ENCODE measurements at regions not wholly inside any gene's neighbourhood (a gene's known extent, or its start where the extent isn't known, plus 50 kb on each side); places are given as distances from the start of the nearest gene placed in this dataset.

GRCh38 chr15:98397419-98397818 is 250.9 kb upstream of the IGF1R start:
- Histone ChIP-seq H3K27me3 (ENCODE audit: insufficient read depth, low read length) (no peaks in the 10 kb centered on the region), H3K4me2 (ENCODE audit: insufficient read depth, low read length) (no peak overlapping the region), H3K36me3 (ENCODE audit: insufficient read depth, low read length) (no peaks in the 10 kb centered on the region), H3K4me3 (ENCODE audit: insufficient read depth, low read length) (no peak overlapping the region), H3K27ac (ENCODE audit: low read depth, low read length) (no peak overlapping the region), H3K9me3 (ENCODE audit: low read depth, low read length) (no peaks in the 10 kb centered on the region), H3K79me2 (ENCODE audit: insufficient read depth, low read length) (no peaks in the 10 kb centered on the region), H3K4me1 (ENCODE audit: insufficient read depth, low read length) (no peaks in the 10 kb centered on the region), H2AFZ (ENCODE audit: low read length) (no peak overlapping the region), H4K20me1 (ENCODE audit: insufficient read depth, low read length) (no peaks in the 10 kb centered on the region)
- no peak for TF ChIP-seq CTCF (IDR thresholded peaks at IDR 0.05; ENCODE audit: extremely low read depth, low read depth, low read length)
- DNase-seq (ENCODE audit: insufficient read length, low spot score, missing footprints) = no peak

- Histone ChIP-seq H3K4me2 (ENCODE audit: insufficient read depth, low read length) (no peak overlapping the region), H3K27me3 (ENCODE audit: insufficient read depth, low read length) (no peaks in the 10 kb centered on the region), H3K4me1 (ENCODE audit: insufficient read depth, low read length) (no peaks in the 10 kb centered on the region), H3K36me3 (ENCODE audit: insufficient read depth, low read length) (no peaks in the 10 kb centered on the region), H3K9me3 (ENCODE audit: low read depth, low read length) (no peaks in the 10 kb centered on the region), H4K20me1 (ENCODE audit: insufficient read depth, low read length) (no peaks in the 10 kb centered on the region), H3K4me3 (ENCODE audit: insufficient read depth, low read length) (no peak overlapping the region), H2AFZ (ENCODE audit: low read length) (no peak overlapping the region), H3K27ac (ENCODE audit: low read depth, low read length) (no peak overlapping the region), H3K79me2 (ENCODE audit: insufficient read depth, low read length) (no peaks in the 10 kb centered on the region)
- DNase-seq (ENCODE audit: insufficient read length, low spot score, missing footprints) = no peak
- no peak for TF ChIP-seq CTCF (IDR thresholded peaks at IDR 0.05; ENCODE audit: extremely low read depth, low read depth, low read length)
Observed at GRCh38 chr15:98398056-98398455, 250.3 kb upstream of the IGF1R start.

GRCh38 chr15:98398886-98399285 is 249.5 kb upstream of the IGF1R start:
- H4K20me1 ChIP-seq (ENCODE audit: insufficient read depth, low read length) = no peaks in the 10 kb centered on the region
- no peak for TF ChIP-seq CTCF (IDR thresholded peaks at IDR 0.05; ENCODE audit: extremely low read depth, low read depth, low read length)
- no peak for DNase-seq (ENCODE audit: insufficient read length, low spot score, missing footprints)
- H2AFZ ChIP-seq (ENCODE audit: low read length) = no peak overlapping the region
- no peaks in the 10 kb centered on the region for H3K27me3 ChIP-seq (ENCODE audit: insufficient read depth, low read length)
- no peak overlapping the region for H3K4me2 ChIP-seq (ENCODE audit: insufficient read depth, low read length)
- H3K79me2 ChIP-seq (ENCODE audit: insufficient read depth, low read length) = no peaks in the 10 kb centered on the region
- H3K4me3 ChIP-seq (ENCODE audit: insufficient read depth, low read length) = no peak overlapping the region
- no peaks in the 10 kb centered on the region for H3K36me3 ChIP-seq (ENCODE audit: insufficient read depth, low read length)
- H3K4me1 ChIP-seq (ENCODE audit: insufficient read depth, low read length) = no peaks in the 10 kb centered on the region
- no peaks in the 10 kb centered on the region for H3K9me3 ChIP-seq (ENCODE audit: low read depth, low read length)
- H3K27ac ChIP-seq (ENCODE audit: low read depth, low read length) = no peak overlapping the region

GRCh38 chr15:98400120-98400519 is 248.2 kb upstream of the IGF1R start:
- H3K79me2 ChIP-seq (ENCODE audit: insufficient read depth, low read length) = no peaks in the 10 kb centered on the region
- DNase-seq (ENCODE audit: insufficient read length, low spot score, missing footprints) = no peak
- H3K4me2 ChIP-seq (ENCODE audit: insufficient read depth, low read length) = no peak overlapping the region
- no peaks in the 10 kb centered on the region for H3K4me1 ChIP-seq (ENCODE audit: insufficient read depth, low read length)
- H3K9me3 ChIP-seq (ENCODE audit: low read depth, low read length) = no peaks in the 10 kb centered on the region
- H3K4me3 ChIP-seq (ENCODE audit: insufficient read depth, low read length) = no peak overlapping the region
- no peaks in the 10 kb centered on the region for H3K36me3 ChIP-seq (ENCODE audit: insufficient read depth, low read length)
- H2AFZ ChIP-seq (ENCODE audit: low read length) = no peak overlapping the region
- TF ChIP-seq CTCF (IDR thresholded peaks at IDR 0.05; ENCODE audit: extremely low read depth, low read depth, low read length) = no peak
- no peaks in the 10 kb centered on the region for H4K20me1 ChIP-seq (ENCODE audit: insufficient read depth, low read length)
- H3K27ac ChIP-seq (ENCODE audit: low read depth, low read length) = no peak overlapping the region
- H3K27me3 ChIP-seq (ENCODE audit: insufficient read depth, low read length) = no peaks in the 10 kb centered on the region

All from osteoblast (primary cell).